Activated T-helper 1 cell treated with anti-CD3 and anti-CD28 coated beads, Interleukin-12 subunit alpha, Interleukin-12 subunit beta, Interleukin-2, Interleukin-4 antibody, amounts not matched to agents 30 ng/mL and 10 ng/mL and 1 ng/mL, durations not matched to agents 14 hours and 24 hours and 36 hours (primary cell): ENCODE measurements at regions not wholly inside any gene's neighbourhood (a gene's known extent, or its start where the extent isn't known, plus 50 kb on each side); places are given as distances from the start of the nearest gene placed in this dataset.

Source experiments
- DNase-seq: peaks from one replicate; pipeline ENCODE4 v3.0.0; 2021; ENCODE audit warnings: low spot score
- H3K27ac Mint-ChIP-seq: one replicate; pipeline ENCODE4 v1.8.0; 2021; ENCODE audit warnings: mild to moderate bottlenecking, mixed read lengths
- H3K27me3 Mint-ChIP-seq: one replicate; pipeline ENCODE4 v1.8.0; 2022; ENCODE audit warnings: mild to moderate bottlenecking, moderate library complexity, mixed read lengths; ENCODE audit not compliant: insufficient read depth
- H3K36me3 Mint-ChIP-seq: one replicate; pipeline ENCODE4 v1.8.0; 2021; ENCODE audit warnings: low read depth, mixed read lengths
- H3K4me1 Mint-ChIP-seq: one replicate; pipeline ENCODE4 v1.8.0; 2021; ENCODE audit warnings: low read depth, mixed read lengths
- H3K4me3 Mint-ChIP-seq: one replicate; pipeline ENCODE4 v1.8.0; 2021; ENCODE audit warnings: mild to moderate bottlenecking, moderate library complexity, mixed read lengths
- H3K9me3 Mint-ChIP-seq: one replicate; pipeline ENCODE4 v1.8.0; 2021; ENCODE audit warnings: mixed read lengths
- intact Hi-C: fragments of 100-400 bp; cut with micrococcal nuclease; formaldehyde crosslinking; loops from one replicate; pipeline ENCODE4 v1.15.1; 2024

DNA sequence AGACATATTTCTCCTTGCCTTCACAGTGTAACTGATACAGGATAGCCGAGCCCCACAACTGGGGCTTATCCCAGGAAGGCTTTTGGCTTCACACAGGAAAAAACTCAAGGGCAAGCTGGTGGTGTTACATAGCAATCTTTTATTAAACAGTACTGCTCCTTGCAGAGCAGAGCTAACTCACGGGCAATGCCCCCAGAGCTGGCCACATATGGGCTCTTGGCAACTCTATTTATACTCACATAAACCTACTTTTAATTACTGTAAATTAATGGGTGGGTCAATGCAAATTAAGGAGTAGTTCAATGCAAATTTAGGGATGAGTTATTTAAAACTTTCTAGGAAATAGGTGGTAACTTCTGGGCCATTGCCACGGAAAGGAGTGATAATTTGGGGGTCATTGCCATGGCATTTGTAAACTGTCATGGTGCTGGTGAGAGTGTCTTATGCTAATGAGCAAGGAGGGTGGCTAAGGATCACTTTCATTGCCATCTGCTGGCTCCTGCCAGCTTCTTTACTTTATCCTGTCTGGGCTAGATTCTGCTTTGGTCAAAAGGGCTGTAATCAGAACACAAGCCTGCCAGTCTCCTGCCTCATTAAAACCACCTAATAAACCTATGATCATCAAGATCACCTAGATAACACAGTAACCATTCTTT is 288.8 kb downstream of the CENPC start:
- intact Hi-C loops: no loop called here
- Mint-ChIP-seq H3K27me3 (peaks cover 3% of the 10 kb centered on the region), H3K9me3 (no peaks in the 10 kb centered on the region), H3K4me1 (no peaks in the 10 kb centered on the region), H3K36me3 (no peaks in the 10 kb centered on the region), H3K27ac (no peak overlapping the region), H3K4me3 (no peak overlapping the region)
- DNase-seq: no peak

DNA sequence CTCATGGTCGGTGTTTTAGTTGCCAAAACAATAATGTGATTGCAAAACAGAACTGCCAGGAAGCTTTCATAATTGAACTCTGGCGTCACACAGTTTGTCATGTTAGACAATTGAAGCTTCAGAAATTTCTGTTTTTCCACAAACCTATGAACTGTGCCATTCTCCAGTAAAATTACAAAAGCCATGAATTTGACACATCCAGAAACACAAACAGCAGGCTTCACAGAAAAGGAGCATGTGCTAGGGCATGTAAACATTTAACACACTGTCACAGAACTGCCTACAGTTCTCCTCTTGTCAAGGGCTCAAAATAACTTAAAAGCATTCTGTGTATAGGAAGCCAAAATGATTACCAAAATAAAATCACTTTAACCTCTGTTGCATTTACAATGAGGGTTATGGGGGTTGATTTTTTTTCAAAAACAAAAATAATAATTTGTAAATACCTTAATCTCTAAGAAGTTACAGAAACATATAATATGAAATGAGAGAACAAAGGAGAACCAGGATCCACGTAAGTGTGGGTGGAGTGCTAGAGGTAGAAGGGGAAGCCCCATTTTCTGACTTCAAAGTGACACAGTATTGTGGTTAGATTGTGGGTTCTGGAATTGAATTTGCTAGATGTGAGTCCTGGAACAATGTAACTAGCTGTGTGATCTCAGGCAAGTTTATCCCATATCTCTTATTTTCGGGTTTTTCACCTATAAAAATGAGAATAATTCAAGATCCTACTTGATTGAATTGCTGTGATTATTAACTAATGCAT is 295.0 kb downstream of the CENPC start:
- H3K36me3 Mint-ChIP-seq: no peaks in the 10 kb centered on the region
- H3K4me1 Mint-ChIP-seq: no peaks in the 10 kb centered on the region
- intact Hi-C loops: no loop called here
- H3K27me3 Mint-ChIP-seq: peaks cover 3% of the 10 kb centered on the region
- no peak for DNase-seq
- H3K27ac Mint-ChIP-seq: no peak overlapping the region
- no peak overlapping the region for H3K4me3 Mint-ChIP-seq
- no peaks in the 10 kb centered on the region for H3K9me3 Mint-ChIP-seq

GRCh38 chr4:67236788-67237187 is 308.5 kb downstream of the CENPC start:
- no peaks in the 10 kb centered on the region for H3K9me3 Mint-ChIP-seq
- no peaks in the 10 kb centered on the region for H3K4me1 Mint-ChIP-seq
- no peak for DNase-seq
- no peak overlapping the region for H3K4me3 Mint-ChIP-seq
- H3K27ac Mint-ChIP-seq: no peak overlapping the region
- H3K27me3 Mint-ChIP-seq: no peaks in the 10 kb centered on the region
- intact Hi-C loops: no loop called here
- H3K36me3 Mint-ChIP-seq: no peaks in the 10 kb centered on the region

- Mint-ChIP-seq H3K4me1 (no peaks in the 10 kb centered on the region), H3K27me3 (no peaks in the 10 kb centered on the region), H3K9me3 (no peaks in the 10 kb centered on the region), H3K4me3 (no peak overlapping the region), H3K27ac (no peak overlapping the region), H3K36me3 (no peaks in the 10 kb centered on the region)
- intact Hi-C loops: no loop called here
- DNase-seq: no peak
Observed at GRCh38 chr4:67236318-67236717, 309.0 kb downstream of the CENPC start.

- Mint-ChIP-seq H3K4me1 (no peaks in the 10 kb centered on the region), H3K36me3 (no peaks in the 10 kb centered on the region)
- intact Hi-C loops: no loop called here
Observed at GRCh38 chr4:67234296-67234695, 311.0 kb downstream of the CENPC start.

DNA sequence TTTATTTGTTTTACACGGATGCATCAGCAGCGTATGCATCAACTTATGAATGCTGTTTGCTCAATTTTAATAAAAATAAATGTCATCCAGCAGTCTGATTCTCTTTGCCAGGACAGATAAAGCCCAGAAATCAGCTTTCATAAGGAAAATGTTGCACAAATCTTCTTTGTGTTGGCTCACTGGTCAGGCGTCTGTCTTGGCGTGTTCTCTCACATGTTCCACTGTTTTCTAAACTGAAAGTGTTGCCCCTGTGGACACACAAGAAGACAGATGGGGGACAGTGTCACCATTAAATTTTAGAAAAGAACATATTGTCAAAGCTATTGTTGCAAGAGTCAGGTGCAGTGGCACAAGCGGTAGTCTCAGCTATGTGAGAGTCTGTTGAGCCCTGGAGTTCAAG is 316.2 kb downstream of the CENPC start:
- Mint-ChIP-seq H3K27ac (no peak overlapping the region), H3K4me1 (no peaks in the 10 kb centered on the region), H3K27me3 (no peaks in the 10 kb centered on the region), H3K36me3 (no peaks in the 10 kb centered on the region), H3K4me3 (no peak overlapping the region), H3K9me3 (no peaks in the 10 kb centered on the region)
- no peak for DNase-seq
- intact Hi-C loops: no loop called here

More at GRCh38 chr4:67234296-67234695, 311.0 kb downstream of the CENPC start:
- H3K4me3 Mint-ChIP-seq: no peak overlapping the region
- no peaks in the 10 kb centered on the region for H3K9me3 Mint-ChIP-seq
- no peak for DNase-seq
- no peaks in the 10 kb centered on the region for H3K27me3 Mint-ChIP-seq
- H3K27ac Mint-ChIP-seq: no peak overlapping the region

DNA sequence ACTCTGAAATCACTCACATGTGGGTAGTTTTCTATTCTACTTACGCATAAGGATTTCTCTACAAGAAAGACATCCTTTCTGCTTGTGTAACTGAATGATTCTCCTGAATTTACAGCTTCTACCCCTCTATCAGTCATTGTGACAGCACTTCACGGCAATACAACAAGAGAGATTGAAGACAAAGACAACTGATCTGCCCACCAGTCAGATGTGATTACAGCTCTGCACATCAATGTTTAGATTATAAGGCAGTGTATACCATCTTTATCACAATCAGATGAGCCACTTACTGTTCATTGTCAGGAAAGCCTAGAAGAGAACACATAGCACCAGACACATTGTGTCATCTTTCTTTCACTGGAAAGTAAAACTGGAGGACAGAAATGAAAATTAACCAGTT is 324.4 kb downstream of the CENPC start:
- Mint-ChIP-seq H3K9me3 (no peaks in the 10 kb centered on the region), H3K27me3 (peaks cover 2% of the 10 kb centered on the region), H3K4me3 (no peak overlapping the region), H3K36me3 (no peaks in the 10 kb centered on the region), H3K27ac (no peak overlapping the region), H3K4me1 (no peaks in the 10 kb centered on the region)
- intact Hi-C loops: no loop called here
- no peak for DNase-seq

GRCh38 chr4:67218883-67219282 is 326.4 kb downstream of the CENPC start:
- no peak overlapping the region for H3K27ac Mint-ChIP-seq
- no peak for DNase-seq
- H3K27me3 Mint-ChIP-seq: peaks cover 2% of the 10 kb centered on the region
- H3K4me1 Mint-ChIP-seq: no peaks in the 10 kb centered on the region
- H3K36me3 Mint-ChIP-seq: no peaks in the 10 kb centered on the region
- H3K9me3 Mint-ChIP-seq: no peaks in the 10 kb centered on the region
- H3K4me3 Mint-ChIP-seq: no peak overlapping the region
- intact Hi-C loops: no loop called here

DNA sequence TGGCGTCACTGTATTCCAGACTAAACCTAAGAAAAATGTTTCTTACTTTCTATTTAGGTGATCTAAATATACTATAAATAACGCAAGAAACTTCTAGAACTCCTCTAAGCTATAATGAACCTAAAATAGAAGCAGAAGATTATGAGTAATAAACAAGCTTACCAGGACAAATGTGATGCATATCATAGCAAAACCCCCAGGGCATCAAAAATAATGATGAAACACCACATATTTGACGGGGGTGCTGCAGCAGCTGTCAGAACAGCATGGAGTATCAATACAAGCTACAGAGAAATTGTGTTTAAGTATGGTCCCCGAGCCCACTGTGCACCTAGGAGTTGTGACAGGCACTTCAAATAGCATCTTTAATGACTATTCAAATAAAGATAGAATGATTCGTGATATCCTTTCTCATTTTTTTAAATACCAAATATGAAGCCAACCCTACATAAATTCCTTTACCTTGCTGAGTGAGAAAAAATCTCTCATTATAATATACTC is 337.3 kb downstream of the CENPC start:
- Mint-ChIP-seq H3K27me3 (no peaks in the 10 kb centered on the region), H3K36me3 (no peaks in the 10 kb centered on the region), H3K27ac (no peak overlapping the region), H3K4me1 (no peaks in the 10 kb centered on the region), H3K9me3 (no peaks in the 10 kb centered on the region), H3K4me3 (no peak overlapping the region)
- intact Hi-C loops: no loop called here
- no peak for DNase-seq

- H3K9me3 Mint-ChIP-seq: no peaks in the 10 kb centered on the region
- H3K4me3 Mint-ChIP-seq: no peak overlapping the region
- intact Hi-C loops: no loop called here
- no peaks in the 10 kb centered on the region for H3K4me1 Mint-ChIP-seq
- H3K27me3 Mint-ChIP-seq: no peaks in the 10 kb centered on the region
- no peak overlapping the region for H3K27ac Mint-ChIP-seq
- H3K36me3 Mint-ChIP-seq: no peaks in the 10 kb centered on the region
- no peak for DNase-seq
Observed at GRCh38 chr4:67204441-67204840, 340.9 kb downstream of the CENPC start.

DNA sequence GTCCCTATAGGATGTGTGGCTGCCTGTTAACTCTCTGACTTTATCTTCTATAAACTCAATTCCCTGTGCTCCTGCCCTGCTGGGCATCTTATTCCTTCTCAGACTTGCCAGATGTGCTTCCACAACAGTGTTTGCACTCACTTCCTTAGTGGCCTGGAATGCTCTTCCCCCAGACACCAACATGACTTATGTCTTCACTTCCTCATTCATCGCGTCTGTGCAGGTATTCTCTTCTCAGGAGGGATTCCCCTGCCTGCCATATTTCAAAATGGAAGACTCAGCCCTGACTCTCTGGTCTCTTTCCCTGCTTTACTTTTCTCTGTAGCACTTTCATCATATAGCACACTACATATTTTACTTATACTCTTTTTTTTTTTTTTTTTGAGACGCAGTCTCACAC is 344.0 kb downstream of the CENPC start:
- Mint-ChIP-seq H3K4me1 (no peaks in the 10 kb centered on the region), H3K27ac (no peak overlapping the region), H3K27me3 (no peaks in the 10 kb centered on the region), H3K9me3 (no peaks in the 10 kb centered on the region), H3K4me3 (no peak overlapping the region), H3K36me3 (no peaks in the 10 kb centered on the region)
- intact Hi-C loops: no loop called here
- no peak for DNase-seq

DNA sequence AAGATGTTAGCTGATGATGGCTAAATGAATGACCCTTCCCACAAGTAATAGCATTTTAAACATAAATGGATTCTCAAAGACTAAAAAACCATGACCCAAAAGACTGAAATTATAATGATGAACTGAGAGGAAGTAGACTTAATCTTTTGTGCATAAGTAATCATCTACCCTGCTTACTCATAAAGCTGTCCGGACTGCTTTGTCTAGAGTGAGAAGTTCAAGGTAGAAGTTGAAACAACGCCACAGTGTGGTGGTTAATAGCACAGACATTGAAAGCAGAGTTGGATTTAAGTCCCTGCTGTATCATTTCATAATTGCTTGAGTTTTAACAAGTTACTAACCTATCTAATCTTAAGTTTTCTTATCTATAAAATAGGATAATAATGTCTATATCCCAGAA is 346.6 kb downstream of the CENPC start:
- DNase-seq: no peak
- no peaks in the 10 kb centered on the region for H3K36me3 Mint-ChIP-seq
- intact Hi-C loops: no loop called here
- no peaks in the 10 kb centered on the region for H3K9me3 Mint-ChIP-seq
- no peak overlapping the region for H3K4me3 Mint-ChIP-seq
- no peaks in the 10 kb centered on the region for H3K27me3 Mint-ChIP-seq
- no peaks in the 10 kb centered on the region for H3K4me1 Mint-ChIP-seq
- H3K27ac Mint-ChIP-seq: no peak overlapping the region

DNA sequence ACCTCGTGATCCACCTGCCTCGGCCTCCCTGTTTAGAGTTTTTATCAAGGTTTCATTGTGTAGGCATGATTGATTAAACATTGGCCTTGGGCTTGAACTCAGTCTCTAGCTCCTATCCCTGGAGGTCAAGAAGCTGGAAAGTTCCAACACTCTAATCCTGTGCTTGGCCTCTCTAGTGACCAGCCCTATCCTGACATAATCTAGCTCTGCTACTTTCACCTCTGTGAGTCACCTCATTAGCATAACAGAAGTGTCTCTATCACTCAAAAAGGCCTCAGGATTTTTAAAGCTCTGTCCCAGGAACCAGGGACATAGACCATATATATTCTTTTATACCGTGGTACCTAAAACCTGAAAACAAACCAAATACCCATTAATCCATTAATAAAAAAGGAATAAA is 377.5 kb downstream of the CENPC start:
- Mint-ChIP-seq H3K27ac (no peak overlapping the region), H3K36me3 (no peaks in the 10 kb centered on the region), H3K9me3 (peaks cover 4% of the 10 kb centered on the region), H3K27me3 (no peaks in the 10 kb centered on the region), H3K4me3 (no peak overlapping the region), H3K4me1 (no peaks in the 10 kb centered on the region)
- intact Hi-C loops: no loop called here
- no peak for DNase-seq
